ENCODE measurements at regions not wholly inside any gene's neighbourhood (a gene's known extent, or its start where the extent isn't known, plus 50 kb on each side); places are given as distances from the start of the nearest gene placed in this dataset.

- DNase-seq (ENCODE audit: extremely low spot score, insufficient read length, low read depth) (no peak), FAIRE-seq (no peak)
Measured at GRCh38 chr5:153402550-153402949, 87.9 kb upstream of the GRIA1 start.

- DNase-seq (ENCODE audit: extremely low spot score, insufficient read length, low read depth) (no peak), FAIRE-seq (no peak)
Measured at GRCh38 chr5:153403470-153403869, 87.0 kb upstream of the GRIA1 start.

- no peak for DNase-seq (ENCODE audit: extremely low spot score, insufficient read length, low read depth)
- no peak for FAIRE-seq
Measured at GRCh38 chr5:153404747-153405146, 85.7 kb upstream of the GRIA1 start.

- FAIRE-seq, result no peak
- no peak for DNase-seq (ENCODE audit: extremely low spot score, insufficient read length, low read depth)
Measured at GRCh38 chr5:153421676-153422075, 68.8 kb upstream of the GRIA1 start.

GRCh38 chr5:153425914-153426313 is 64.6 kb upstream of the GRIA1 start:
- no peak for DNase-seq (ENCODE audit: extremely low spot score, insufficient read length, low read depth)
- no peak for FAIRE-seq

- no peak for DNase-seq (ENCODE audit: extremely low spot score, insufficient read length, low read depth)
- FAIRE-seq, result no peak
Measured at GRCh38 chr5:153429761-153430380, 60.6 kb upstream of the GRIA1 start.

GRCh38 chr5:153432583-153432982 is 57.9 kb upstream of the GRIA1 start:
- FAIRE-seq (no peak), DNase-seq (ENCODE audit: extremely low spot score, insufficient read length, low read depth) (no peak)

GRCh38 chr5:153437251-153437650 is 53.2 kb upstream of the GRIA1 start:
- no peak for FAIRE-seq

GRCh38 chr5:153439130-153439529 is 51.3 kb upstream of the GRIA1 start:
- DNase-seq (ENCODE audit: extremely low spot score, insufficient read length, low read depth), result no peak
- FAIRE-seq, result no peak

More at GRCh38 chr5:153437251-153437650, 53.2 kb upstream of the GRIA1 start:
- no peak for DNase-seq (ENCODE audit: extremely low spot score, insufficient read length, low read depth)

All from GM18507 (cell line).